ENCODE measurements at regions not wholly inside any gene's neighbourhood (a gene's known extent, or its start where the extent isn't known, plus 50 kb on each side); places are given as distances from the start of the nearest gene placed in this dataset.

DNA sequence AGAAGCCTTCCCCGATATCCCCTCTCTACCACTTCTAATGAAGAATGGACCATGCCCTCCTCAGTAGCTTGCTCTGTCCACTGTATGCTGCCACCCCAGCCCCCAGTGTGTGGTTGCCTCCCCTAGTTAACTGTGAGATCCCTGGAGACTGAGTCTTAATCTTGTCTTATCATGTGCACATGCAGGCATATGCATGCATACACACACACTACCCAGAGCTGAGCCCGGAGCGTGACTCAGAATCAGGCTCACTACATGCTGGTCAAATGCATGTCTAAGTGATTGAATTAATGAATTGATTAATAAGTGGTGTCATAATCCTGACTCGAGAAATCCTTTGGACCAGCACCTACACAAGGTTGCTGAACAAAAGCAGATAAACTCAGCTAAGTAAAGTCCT lies 99.4 kb downstream of the CCT6B start:
- Mint-ChIP-seq H3K4me1 (ENCODE audit: unreplicated experiment) (no peaks in the 10 kb centered on the region), H3K27me3 (ENCODE audit: unreplicated experiment) (peaks cover 4% of the 10 kb centered on the region), H3K4me3 (ENCODE audit: unreplicated experiment) (no peak overlapping the region), H3K27ac (ENCODE audit: unreplicated experiment) (no peak overlapping the region), H3K36me3 (ENCODE audit: low read depth, unreplicated experiment) (no peaks in the 10 kb centered on the region), H3K9me3 (ENCODE audit: unreplicated experiment) (no peaks in the 10 kb centered on the region)
- TF ChIP-seq, protein P1, sequence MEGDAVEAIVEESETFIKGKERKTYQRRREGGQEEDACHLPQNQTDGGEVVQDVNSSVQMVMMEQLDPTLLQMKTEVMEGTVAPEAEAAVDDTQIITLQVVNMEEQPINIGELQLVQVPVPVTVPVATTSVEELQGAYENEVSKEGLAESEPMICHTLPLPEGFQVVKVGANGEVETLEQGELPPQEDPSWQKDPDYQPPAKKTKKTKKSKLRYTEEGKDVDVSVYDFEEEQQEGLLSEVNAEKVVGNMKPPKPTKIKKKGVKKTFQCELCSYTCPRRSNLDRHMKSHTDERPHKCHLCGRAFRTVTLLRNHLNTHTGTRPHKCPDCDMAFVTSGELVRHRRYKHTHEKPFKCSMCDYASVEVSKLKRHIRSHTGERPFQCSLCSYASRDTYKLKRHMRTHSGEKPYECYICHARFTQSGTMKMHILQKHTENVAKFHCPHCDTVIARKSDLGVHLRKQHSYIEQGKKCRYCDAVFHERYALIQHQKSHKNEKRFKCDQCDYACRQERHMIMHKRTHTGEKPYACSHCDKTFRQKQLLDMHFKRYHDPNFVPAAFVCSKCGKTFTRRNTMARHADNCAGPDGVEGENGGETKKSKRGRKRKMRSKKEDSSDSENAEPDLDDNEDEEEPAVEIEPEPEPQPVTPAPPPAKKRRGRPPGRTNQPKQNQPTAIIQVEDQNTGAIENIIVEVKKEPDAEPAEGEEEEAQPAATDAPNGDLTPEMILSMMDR (IDR thresholded peaks at IDR 0.05; ENCODE audit: unreplicated experiment), result no peak
- no peak for DNase-seq (ENCODE audit: low spot score)

DNA sequence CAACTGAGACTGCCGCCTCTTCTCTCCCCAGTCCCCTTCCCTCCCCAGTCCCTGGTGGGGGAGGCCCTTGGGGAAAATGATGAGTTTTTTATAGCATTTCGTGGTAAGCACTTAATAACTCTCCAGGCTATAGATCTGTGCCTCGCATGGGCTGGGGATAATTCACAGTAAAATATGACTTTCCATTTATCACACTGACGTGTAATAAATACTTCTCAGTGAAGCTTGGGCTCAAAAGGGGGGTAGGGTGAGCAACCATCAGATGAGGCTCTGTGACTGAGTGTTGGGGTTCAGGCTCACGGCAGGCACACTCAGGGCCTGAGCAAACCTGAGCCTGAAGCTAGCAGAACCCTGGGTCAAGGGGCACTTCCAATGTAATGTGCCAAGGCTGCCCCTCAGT lies 101.6 kb downstream of the CCT6B start:
- Mint-ChIP-seq H3K27me3 (ENCODE audit: unreplicated experiment) (peaks cover 1% of the 10 kb centered on the region), H3K36me3 (ENCODE audit: low read depth, unreplicated experiment) (no peaks in the 10 kb centered on the region), H3K9me3 (ENCODE audit: unreplicated experiment) (no peaks in the 10 kb centered on the region), H3K4me3 (ENCODE audit: unreplicated experiment) (no peak overlapping the region), H3K4me1 (ENCODE audit: unreplicated experiment) (no peaks in the 10 kb centered on the region), H3K27ac (ENCODE audit: unreplicated experiment) (no peak overlapping the region)
- TF ChIP-seq, protein P1 (IDR thresholded peaks at IDR 0.05; ENCODE audit: unreplicated experiment), result no peak
- no peak for DNase-seq (ENCODE audit: low spot score)

DNA sequence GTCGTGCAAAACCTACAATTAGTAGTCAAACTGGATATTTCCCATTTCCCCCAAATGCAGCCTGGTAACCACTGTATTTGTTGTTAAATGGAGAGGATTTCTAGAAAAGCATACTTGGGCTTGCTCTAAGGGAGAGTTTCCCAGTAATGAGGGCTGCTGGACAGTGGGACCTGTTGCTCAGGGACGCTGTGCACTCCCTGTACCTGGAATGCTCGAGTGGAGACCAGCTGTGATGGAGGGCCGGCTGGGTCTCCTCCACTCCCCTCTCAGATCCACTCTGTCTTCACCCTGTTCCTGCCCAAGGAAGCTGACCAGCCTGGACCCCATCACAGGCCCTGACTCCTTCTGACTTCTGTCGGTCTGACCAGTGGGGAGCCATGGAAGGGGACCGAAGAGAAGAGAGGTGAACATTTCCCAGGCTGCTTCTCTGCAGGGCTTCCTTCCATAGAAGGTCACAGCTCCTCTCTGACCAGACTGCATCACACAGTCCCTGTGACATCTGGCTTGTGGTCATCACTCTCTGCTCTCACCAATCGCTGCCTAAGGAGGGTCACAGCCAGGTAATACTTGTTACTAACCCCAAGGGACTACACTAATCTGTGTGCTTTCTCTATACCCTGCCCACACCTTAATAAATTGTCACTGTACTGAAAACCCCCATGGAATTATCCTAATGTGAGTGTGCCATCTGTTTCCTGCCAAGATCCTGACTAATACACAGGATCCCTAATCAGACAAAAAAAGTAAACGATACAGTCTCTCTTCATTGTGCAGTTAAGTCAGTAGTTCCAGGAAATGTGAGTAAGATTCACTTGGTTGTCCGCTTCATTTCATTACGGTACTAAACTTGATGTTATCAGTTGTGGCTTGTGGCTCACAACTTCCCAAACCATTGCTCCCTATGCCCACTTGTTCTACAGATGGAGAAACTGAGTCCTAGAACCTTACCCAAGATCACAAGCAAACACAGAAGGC lies 102.4 kb downstream of the CCT6B start:
- TF ChIP-seq, protein P1 (IDR thresholded peaks at IDR 0.05; ENCODE audit: unreplicated experiment), result no peak
- no peak overlapping the region for H3K4me3 Mint-ChIP-seq (ENCODE audit: unreplicated experiment)
- no peaks in the 10 kb centered on the region for H3K9me3 Mint-ChIP-seq (ENCODE audit: unreplicated experiment)
- DNase-seq (ENCODE audit: low spot score), result no peak
- no peaks in the 10 kb centered on the region for H3K4me1 Mint-ChIP-seq (ENCODE audit: unreplicated experiment)
- peaks cover 1% of the 10 kb centered on the region for H3K27me3 Mint-ChIP-seq (ENCODE audit: unreplicated experiment)
- H3K27ac Mint-ChIP-seq (ENCODE audit: unreplicated experiment), result no peak overlapping the region
- H3K36me3 Mint-ChIP-seq (ENCODE audit: low read depth, unreplicated experiment), result no peaks in the 10 kb centered on the region

DNA sequence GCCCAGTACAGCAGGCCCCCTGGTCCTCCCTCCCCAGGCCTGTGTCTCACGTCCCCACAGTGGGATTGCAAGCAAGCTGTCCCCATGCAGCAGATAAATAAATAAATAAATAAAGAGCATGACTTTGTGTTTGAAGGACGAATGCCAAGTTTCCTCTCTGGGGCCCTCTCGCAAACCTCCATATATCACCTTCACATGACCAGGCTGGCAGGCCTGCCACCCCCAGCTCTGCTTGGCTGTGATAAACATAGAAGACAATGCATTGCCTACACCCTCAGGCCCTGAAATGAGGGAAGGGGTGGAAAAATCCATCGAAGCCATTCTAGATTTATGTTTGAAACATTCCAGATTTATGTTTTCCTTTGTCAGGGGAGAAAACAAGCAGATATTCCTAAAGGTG lies 107.3 kb downstream of the CCT6B start:
- no peak overlapping the region for H3K4me3 Mint-ChIP-seq (ENCODE audit: unreplicated experiment)
- no peaks in the 10 kb centered on the region for H3K9me3 Mint-ChIP-seq (ENCODE audit: unreplicated experiment)

More for the DNA sequence above, 107.3 kb downstream of the CCT6B start:
- no peak overlapping the region for H3K27ac Mint-ChIP-seq (ENCODE audit: unreplicated experiment)
- no peaks in the 10 kb centered on the region for H3K36me3 Mint-ChIP-seq (ENCODE audit: low read depth, unreplicated experiment)
- no peaks in the 10 kb centered on the region for H3K4me1 Mint-ChIP-seq (ENCODE audit: unreplicated experiment)
- TF ChIP-seq, protein P1 (IDR thresholded peaks at IDR 0.05; ENCODE audit: unreplicated experiment), result no peak
- H3K27me3 Mint-ChIP-seq (ENCODE audit: unreplicated experiment), result no peaks in the 10 kb centered on the region
- DNase-seq (ENCODE audit: low spot score), result no peak

Measured in endothelial cell (in vitro differentiated cells).